NCI-H2227 (cell line): ENCODE measurements at regions not wholly inside any gene's neighbourhood (a gene's known extent, or its start where the extent isn't known, plus 50 kb on each side); places are given as distances from the start of the nearest gene placed in this dataset.
"Not testable (repeated sequence)": the region's sequence is repeated elsewhere in the genome, so short reads cannot be mapped to it uniquely, and the experiment has no call there.

Source experiments
- DNase-seq: peaks from one replicate; lab custom pipeline; 2025; ENCODE audit not compliant: unreplicated experiment; lab: John Stamatoyannopoulos, UW

DNA sequence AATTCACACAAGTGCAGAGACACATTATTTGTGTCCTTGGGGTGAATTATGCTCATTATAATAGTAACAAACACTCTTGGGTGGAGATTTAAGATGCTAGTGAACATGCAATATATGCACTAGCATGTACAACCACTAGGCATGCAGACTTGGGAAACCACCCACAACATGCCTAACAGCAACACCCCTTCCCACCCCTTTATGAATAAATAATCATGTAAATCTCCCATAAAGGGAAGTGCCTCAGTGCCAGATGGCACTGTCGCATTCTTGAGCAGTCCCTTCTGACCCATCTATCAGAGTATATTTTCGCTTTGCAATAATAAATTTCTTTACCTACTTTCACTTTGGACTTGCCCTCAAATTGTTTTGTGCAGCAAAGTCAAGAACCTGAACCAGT lies 1362.2 kb downstream of the OLFM4 start:
- no peak for DNase-seq

DNA sequence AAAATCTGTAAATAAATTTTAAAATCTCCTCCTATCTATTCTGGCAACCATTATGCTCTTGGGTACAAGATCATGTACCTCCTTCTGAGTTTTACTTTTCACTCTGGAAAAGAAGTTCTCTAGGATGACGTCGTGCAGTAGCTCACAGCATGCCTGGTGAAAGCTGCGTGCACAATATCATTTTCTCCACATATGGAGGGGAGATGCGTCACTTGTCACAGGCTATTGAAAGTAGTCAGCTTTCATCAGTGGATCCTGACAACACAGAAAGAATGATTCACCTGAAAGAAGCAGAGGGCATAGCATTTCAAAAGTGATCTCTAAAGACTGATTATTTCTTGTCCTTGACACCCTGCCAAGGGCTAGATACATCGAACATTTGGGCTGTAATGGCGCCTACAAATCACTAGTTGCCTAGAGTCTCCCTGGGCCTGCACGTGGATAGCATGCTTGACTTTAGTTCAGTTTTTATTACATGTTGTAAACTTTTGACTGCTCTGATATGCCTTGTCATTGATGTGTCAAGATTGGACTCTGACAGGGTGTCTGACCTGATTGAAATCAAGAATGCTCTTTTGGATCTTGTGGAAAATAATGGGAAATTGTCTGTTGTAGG lies 1365.6 kb downstream of the OLFM4 start:
- DNase-seq = no peak

DNA sequence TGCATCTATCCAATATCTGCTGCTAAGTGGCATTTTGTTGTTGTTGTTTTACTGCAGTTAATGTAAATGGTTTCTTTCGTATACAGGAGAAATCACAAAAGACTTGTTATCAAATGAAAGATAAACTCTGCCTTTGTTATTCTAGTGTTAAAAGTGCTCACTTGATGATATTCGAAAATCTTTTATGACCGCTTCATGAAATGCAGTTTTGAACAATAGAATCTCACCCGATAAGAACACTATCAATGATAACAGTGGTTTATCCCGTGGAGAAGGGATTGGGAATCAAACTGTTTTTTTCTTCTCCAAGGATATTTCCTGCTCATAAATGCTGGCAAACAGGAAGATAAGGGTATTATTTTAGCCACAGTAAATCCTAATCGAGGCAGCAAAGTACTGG lies 1366.3 kb downstream of the OLFM4 start:
- no peak for DNase-seq

DNA sequence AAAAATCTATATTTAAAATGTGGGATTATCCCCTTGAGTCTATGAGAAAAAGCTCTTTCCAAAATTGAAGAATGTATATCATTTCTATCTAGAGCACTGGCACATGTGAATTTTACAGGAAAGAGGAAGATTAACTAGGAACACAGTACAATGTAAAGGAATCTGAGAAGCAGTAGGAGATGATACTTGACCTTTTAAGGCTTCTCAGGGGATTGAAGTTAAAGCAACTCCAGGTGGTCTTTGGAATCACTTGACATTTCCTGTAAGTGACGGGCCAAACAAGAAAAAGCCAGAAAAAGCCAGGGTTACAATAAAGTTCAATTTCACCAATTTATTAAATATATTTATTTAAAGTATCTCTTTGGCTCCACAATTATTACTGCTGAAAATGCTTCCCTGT lies 1373.9 kb downstream of the OLFM4 start:
- DNase-seq = no peak

DNA sequence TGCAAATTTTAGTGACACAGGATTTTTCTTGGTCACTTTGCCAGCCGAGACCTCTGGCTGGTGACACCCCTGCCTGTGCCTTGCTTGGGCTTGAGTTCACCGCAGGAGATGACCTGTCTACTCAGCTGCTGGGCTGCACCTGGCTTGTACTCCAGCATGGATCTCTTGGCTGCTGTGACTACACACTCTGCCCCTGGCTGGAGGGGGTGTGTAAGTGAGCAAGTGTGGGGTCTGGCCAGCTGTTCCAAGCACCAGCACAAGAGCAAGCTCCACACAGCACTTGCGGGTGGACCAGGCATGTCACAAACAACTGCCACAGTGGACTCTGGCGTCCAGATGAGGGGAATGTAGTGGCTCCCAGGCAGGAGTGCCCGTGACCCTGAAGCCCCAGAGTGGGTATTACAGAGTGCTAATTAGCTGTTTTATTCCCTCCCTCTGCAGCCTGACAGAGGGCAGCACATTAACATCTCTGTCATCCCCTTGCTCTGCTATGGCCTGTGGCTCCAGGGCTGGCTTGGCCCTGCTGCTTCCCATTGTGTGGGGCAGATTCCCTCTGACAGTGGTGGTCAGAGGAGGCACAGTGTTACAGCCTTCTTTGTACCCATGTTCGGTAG lies 1387.2 kb downstream of the OLFM4 start:
- DNase-seq = no peak

DNA sequence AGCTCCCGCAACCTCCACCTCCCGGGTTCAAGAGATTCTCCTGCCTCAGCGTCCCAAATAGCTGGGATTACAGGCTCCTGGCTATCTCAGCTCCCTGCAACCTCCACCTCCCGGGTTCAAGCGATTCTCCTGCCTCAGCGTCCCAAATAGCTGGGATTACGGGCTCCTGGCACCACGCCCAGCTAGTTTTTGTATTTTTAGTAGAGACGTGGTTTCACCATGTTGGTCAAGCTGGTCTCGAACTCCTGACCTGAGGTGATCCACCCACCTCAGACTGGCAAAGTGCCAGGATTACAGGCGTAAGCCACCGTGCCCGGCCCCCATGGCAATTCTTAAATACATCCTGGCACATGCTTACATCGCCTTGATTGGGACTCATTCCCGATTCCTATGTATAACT lies 1394.3 kb downstream of the OLFM4 start:
- DNase-seq = not testable (repeated sequence)

DNA sequence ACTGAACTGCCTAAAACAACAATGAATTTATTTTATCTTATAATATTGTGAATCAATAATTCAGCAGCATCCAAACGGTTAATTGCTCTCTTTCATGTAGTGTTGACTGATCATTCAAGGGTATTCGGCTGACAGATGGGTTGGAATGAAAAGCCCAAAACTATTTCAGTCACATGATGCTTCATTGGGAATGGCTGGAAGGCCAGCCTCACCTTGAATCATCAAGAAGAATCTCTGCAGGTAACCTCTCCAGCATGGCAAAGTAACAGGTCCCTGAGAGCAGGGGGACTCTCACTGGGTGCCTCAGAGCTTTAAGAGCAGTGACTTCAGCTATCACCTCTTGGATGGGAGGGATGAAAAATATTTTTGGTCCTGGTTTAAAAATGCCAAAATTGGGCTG lies 1395.7 kb downstream of the OLFM4 start:
- no peak for DNase-seq

DNA sequence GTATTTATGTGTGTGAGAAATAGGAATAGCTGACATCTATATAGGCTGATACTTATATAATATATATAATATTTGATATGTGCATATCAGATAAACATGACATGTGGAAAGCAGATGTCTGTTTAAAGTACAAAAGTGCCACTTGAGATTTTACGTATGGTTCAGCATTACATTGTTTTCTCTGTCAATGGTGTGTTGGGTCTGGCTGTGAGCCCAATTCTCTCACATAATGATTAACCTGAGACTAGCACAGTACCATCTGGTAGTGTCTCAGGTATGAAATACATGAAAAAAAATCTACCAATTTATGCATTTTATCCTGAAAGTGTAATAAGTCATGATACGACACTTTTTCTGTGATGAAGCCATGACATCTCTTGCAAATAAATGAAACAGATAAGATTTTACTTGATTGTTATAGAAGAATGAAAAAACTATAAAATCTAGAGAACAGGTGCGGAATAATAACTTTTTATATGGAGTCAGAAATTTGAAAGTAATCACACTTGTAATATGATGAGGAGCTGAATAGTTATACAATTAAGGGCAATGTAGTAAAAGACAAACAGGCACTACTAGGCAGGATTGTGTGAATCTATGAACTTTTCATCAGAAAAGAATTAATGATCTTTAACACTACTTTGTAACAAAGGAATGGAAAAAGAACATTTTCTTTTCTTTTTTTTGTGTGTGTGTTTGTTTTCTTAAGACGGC lies 1405.0 kb downstream of the OLFM4 start:
- no peak for DNase-seq

DNA sequence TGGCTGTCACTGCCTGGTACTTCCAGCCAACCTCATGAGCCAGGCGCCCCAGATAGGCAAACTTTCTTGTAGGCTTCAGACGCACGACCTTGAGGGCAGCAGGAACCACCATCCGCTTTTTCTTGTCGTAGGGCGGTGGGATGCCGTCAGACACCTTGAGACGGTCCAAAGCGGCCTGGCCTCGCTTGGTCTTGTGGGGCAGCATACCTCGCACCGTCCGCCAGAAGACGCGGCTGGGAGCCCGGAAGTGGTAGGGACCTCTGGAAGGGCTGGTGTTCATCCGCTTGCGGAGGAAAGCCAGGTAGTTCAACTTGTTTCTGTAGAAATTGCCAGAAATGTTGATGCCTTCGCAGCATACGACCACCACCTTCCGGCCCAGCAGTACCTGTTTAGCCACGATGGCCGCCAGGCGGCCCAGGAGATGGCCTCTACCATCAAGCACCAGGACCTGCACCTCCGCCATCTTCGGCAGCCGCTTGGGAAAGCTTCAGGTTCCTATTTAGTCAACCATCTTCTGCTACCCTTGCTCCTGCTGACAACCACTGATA lies 1412.3 kb downstream of the OLFM4 start:
- not testable (repeated sequence) for DNase-seq

DNA sequence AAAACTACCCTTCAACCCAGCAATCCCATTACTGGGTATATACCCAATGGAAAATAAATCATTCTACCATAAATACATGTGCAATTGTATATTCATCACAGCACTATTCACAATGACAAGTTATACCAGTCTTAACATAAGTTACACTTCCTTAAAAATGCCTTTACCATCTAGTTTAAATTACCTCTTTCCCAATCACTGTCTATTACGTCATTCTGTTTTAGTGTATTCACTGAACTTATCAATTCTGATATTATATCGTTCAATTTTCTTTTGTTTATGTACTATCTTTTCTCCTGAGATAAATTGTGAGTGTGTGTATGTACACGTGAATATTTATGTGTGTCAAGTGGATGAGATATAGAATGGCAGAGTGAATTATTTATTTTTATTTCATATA lies 1416.8 kb downstream of the OLFM4 start:
- no peak for DNase-seq

DNA sequence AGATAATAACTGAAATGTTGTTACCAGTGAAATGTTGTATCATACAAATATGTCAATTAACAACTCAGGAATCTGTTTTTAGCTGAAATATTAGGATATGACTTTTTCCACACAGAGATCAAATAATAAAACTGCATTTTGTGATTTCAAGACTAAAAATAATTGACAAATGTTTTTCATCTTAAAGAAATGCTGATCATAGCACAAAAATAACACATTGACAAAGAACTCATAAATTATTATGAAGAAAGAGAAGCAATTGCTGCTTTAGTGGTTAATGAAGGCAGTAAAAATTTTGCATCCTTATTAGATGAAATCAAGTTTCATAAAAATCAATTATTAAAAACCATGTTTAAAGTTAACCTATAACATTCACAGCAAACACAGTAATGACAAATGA lies 1417.3 kb downstream of the OLFM4 start:
- no peak for DNase-seq

DNA sequence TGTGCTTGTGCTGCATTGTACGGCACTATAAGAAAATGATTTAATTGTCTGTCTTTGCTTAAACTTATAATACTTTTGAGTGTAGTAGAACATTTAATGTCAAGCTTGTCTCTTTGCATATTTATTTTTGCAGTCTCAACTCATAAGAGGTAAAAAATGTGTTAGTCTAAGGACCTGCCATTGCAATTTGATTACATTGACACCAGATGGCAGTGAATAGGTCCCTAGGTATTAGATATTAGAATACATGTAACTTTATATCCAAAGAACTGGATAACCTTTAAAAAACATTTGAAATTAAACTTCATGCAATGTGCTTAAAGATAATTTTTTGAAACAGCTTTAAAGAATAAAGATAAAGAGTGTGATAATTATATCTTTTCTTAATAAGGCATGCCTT lies 1421.3 kb downstream of the OLFM4 start:
- DNase-seq = no peak

DNA sequence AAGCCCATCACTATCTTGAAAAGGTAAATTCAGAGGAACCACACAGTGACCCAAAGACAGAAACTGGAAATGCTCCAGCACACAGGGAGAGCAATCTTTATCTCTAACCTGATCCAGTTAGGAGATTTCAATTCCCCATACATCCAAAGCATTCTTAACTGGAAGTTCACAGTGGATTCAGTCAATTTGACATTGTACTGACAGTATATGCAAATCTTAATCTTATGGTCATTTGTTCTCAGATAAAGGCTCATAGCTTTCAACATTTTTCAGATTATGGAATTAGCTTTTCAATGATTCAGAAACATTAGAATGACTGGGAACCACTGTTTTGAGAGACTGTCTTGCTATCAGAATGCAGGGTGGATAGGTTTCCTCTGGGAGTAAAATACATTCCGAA lies 1455.6 kb downstream of the OLFM4 start:
- DNase-seq = no peak

DNA sequence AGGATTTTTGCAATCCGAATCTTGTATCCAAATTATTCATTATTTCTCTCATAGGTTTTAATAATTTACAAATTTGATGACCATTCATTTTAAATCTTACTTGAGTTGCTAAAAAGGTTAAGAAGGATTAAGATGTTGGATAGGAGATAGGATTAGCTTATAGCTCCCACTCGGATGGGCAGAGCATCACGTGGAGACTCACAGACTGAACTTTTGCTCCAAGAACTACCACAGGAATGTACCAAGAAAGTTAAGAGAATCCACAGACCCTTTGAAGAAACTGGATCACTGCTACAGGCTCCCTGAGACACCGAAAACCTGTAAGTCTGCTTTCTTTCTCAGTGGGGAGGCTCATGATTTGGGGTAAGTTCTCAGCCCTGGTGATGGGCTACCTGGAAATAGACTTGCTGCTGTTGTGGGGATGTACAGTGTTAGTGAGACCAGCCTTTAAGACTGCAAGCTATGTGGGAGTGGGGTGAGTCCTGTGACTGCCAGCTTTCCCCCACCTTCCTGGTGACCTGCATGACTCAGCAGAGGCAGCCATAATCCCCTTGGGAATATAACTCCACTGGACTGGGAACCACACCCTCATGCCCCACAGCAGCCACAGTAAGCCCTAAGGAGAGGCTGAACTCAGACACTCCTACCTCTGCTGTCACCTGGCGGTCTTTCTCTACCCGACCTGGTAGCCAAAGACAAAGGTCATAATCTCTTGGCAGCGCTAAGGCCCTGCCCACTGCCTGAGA lies 1458.0 kb downstream of the OLFM4 start:
- DNase-seq = no peak

DNA sequence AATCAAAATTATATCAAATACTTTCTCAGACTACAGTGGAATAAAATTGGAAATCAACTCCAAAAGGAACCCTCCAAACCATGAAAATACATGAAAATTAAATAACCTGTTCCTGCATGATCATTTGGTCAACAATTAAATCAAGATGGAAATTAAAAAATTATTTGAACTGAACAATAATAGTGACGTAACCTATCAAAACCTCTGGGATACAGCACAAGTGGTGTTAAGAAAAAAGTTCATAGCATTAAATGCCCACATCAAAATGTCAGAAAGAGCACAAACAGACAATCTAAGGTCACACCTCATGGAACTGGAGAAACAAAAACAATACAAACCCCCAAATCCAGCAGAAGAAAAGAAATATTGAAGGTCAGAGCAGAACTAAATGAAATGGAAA lies 1460.7 kb downstream of the OLFM4 start:
- no peak for DNase-seq

DNA sequence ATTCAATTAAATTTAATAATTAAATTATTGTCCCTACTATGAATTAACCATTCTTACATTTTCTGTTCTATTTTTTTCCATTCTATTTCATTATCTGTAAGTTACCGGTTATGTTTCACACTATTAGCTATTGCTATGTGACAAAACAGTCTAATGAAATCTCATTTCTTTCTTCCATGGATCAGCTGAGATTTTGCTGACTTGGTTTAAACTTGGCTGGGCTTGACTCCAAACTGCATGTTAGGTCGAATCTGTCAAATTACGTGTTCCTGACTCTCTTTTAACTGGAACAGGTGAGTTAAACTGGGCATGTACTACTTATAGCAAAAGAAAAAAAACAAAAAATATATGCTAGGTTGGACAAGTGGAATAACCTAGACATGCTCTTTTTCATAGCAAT lies 1464.4 kb downstream of the OLFM4 start:
- no peak for DNase-seq

DNA sequence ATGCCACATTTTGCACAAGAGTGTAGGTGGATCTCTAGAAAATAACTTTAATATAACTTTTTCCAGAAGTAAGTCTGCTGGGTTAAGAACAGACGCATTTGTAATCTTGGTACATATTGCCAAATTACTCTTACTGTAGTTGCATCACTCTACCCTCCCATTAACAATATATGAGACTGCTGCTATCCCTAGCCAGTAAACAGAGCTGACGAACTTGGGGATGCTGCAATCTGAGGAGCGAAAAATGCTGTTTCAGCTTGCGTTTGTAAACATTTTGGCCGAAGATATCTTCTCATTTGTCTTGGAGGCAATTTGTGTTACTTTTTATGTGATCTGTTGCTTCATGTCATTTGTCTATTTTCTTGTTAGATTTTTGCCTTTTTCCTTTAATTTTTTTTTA lies 1482.8 kb downstream of the OLFM4 start:
- no peak for DNase-seq

DNA sequence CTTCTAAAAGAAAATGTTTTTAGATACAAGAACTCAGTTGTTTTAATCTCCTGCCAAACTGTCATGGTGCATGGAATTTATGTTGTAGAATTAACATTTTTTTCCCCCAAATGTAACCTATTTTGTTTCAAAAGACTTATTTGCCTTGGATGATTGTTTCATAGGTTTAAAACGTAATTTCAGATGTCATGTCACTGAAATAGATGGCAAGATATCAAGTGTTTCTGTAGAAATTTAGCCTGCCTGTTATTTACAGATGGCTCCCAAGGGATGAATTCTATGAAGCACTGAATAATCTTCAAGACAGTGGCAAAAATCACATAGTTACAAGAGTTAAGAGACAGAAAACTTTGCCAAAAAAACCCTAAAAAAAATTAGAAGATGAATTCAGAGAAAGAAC lies 1484.6 kb downstream of the OLFM4 start:
- no peak for DNase-seq

DNA sequence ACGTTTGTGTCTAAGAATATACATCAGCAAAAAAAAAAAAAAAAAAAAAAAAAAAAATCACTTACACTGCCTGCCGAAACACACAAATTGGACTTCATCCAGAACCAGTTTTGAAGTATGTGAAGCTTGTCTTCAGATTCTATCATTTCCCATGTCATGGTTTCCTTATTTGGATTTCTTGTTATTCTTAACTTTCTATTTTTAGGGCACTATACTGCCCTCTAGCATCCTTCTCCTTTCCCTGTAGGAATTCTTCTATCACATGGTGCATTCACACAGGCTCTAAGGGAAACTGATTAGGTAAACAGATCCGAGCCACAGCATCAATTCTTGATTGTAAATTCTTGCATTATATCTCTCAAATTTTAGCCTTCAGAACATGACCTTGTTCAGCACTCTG lies 1507.5 kb downstream of the OLFM4 start:
- DNase-seq = peak; percentile 0

DNA sequence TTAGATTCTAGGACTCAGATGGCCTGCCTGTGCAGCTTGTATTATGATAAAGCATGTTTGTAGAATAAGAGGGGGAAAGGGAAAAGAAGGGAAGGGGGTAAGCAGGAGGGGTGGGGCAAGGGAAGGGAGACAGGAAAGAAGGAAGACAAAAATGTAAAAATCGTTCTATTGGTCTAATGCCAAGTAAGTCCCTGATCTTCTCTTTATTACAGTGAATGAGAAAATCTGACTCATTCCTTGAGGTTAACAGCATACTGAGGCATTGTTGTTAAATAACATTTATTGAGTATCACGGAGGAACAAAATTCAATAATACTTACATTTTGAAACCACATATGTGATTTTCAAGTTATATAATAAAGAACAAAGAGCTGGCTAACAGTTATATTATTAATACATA lies 1534.7 kb downstream of the OLFM4 start:
- no peak for DNase-seq

DNA sequence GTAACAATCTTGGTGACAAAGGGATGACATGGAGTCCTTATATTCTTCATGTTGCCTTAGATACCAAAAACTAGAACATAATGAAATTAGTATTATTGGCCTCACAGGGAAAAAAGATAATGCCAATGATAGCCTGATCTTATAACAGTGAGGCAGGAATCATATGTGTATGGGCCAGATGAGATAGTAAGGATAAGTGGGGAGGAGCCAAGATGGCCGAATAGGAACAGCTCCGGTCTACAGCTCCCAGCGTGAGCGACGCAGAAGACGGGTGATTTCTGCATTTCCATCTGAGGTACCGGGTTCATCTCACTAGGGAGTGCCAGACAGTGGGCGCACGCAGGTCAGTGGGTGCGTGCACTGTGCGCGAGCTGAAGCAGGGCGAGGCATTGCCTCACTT lies 1543.4 kb downstream of the OLFM4 start:
- peak; percentile 18 for DNase-seq

DNA sequence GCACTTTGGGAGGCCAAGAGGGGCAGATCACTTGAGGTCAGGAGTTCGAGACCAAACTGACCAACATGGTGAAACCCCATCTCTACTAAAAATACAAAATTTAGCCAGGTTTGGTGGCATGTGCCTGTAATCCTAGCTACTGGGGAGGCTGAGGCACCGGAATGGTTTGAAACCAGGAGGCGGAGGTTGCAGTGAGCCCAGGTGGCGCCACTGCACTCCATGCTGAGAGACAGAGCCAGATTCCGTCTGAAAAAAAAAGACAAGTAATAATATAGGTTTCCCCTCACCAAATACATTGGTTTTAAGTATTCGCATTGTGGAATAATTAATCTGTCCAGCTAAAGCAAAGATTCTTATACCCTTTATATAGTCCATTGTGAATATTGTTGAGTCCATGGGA lies 1544.6 kb downstream of the OLFM4 start:
- DNase-seq = peak; percentile 9
